NCI-H524 treated with DMSO at 0.1 percent for 48 hours (cell line): ENCODE measurements at regions not wholly inside any gene's neighbourhood (a gene's known extent, or its start where the extent isn't known, plus 50 kb on each side); places are given as distances from the start of the nearest gene placed in this dataset.

Experiments used
- DNase-seq: peaks from one replicate; lab custom pipeline; 2025; lab: John Stamatoyannopoulos, UW

DNA sequence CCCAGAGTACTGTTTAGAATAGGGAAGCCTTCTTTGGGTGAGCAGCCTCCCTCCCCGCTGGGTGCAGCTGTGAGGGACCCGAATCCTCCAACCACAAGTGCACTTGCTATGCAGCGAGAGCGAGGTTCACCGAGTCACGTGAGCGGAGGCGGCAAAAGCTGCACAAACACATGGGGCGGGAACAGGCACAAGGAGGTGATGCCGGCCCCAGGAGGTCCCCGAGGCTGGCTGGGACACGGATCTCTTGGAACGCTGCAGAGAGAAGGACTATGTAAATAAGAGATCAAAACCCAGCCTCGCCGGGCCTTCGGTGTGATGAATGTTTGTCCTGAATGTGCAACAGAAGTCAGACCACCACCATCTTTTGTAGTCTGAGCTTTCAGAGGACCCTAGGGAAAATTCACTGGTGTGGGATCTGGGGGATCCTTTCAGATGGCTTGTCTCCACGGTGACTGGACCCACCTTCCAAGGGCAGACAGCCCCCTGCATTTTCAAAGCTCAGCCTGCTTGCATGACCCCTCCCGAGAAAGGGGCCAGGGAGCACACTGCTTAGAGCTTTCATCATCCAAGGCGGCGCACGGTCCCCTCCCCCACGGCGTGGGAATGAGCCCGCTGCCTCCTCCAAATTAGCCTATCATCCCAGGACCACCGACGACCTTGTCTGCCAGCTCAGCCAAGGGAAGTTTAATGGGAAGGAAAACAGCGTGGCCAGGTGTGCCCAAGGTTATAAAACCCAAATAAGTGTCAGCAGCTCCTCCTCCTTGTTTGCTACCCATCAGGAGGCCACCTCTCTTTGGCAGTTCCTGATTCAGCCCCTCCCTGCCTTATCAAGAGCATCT is 327.7 kb downstream of the CXCL12 start:
- DNase-seq: no peak

- DNase-seq: no peak
Observed at GRCh38 chr10:44056206-44056605, 328.7 kb downstream of the CXCL12 start.

DNA sequence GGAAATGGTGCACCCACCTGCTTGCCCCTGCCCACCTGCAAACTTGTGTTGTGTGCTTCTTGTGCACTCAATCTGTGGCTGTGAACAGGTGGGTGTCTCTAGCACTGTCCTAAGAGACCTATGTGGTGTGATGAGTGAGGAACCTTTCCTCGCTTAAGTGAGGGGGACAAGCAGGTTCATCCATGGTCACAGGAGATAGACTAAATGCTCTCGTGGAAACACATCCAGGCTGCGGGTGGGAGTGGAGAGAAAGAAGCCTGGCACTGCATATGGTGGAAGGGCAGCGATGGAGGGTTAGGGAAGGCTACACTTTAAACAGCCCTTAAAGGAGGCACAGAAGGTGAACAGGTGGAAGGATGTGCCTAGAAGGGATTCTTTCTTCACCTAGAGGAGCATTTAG is 330.9 kb downstream of the CXCL12 start:
- DNase-seq: no peak

- no peak for DNase-seq
Observed at GRCh38 chr10:44053391-44053790, 331.5 kb downstream of the CXCL12 start.

- DNase-seq: no peak
Observed at GRCh38 chr10:44051584-44052385, 333.1 kb downstream of the CXCL12 start.

DNA sequence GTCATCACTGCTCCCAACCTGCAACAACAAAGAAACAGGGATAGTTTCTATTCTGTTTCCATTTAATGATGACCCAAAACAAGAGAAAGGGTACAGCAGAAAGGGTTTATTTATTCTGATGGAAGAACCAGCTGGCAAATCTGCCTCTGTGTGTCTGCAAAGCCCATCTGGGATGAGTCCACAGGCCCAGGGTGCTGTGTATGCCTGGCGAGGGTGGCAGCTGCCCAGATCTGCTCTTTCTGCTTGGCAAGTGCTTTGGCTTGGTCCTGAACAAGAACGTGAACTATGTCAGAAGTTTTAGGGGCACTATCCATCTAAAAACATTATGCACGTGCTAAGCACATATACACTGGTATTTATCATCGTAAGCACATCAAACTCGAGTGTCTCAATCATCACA is 333.8 kb downstream of the CXCL12 start:
- no peak for DNase-seq

GRCh38 chr10:44049301-44050015 is 335.4 kb downstream of the CXCL12 start:
- no peak for DNase-seq

DNA sequence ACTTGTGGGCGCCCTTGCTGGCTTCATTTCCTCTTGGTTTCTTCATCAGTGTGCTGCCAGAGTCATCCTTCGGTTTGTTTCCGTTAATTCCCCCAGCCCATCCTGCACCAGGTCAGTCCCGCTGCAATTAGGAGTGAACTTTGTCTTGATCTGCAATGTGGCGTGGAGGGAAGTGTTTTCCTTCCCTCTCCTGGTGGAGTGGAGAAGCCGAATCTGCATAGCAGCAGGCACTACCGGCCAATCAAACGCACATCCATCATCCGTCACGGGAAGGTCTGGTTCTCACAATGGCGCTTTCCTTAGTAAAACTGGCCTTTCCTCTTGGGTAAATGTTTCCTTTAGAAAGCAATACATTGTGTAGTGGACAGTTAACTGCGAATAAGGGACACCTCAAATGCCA is 337.5 kb downstream of the CXCL12 start:
- DNase-seq: no peak

- no peak for DNase-seq
Observed at GRCh38 chr10:44046605-44047004, 338.3 kb downstream of the CXCL12 start.

- DNase-seq: peak; percentile 1
Observed at GRCh38 chr10:44045020-44045419, 339.9 kb downstream of the CXCL12 start.

DNA sequence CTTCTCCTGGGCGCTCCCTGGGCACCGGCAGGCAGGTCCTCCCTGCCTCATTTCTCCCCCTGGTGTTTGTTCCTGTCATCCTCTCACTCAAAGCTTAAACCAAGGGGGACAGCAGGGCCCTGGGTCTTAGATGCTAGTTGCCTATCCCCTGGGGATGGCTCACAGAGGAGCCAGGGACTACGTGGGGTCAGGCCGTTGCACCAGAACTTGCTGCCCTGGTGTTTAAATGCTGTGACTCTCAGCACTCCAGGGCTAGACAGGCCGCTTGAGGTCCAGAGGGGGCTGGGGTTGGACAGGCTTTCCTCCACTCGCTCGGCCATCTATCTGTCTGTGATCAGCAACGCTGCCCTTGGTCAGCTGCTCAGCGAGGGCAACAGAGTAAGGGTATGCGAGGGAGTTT is 340.3 kb downstream of the CXCL12 start:
- DNase-seq: no peak

- DNase-seq: no peak
Observed at GRCh38 chr10:44043646-44044375, 341.1 kb downstream of the CXCL12 start.

DNA sequence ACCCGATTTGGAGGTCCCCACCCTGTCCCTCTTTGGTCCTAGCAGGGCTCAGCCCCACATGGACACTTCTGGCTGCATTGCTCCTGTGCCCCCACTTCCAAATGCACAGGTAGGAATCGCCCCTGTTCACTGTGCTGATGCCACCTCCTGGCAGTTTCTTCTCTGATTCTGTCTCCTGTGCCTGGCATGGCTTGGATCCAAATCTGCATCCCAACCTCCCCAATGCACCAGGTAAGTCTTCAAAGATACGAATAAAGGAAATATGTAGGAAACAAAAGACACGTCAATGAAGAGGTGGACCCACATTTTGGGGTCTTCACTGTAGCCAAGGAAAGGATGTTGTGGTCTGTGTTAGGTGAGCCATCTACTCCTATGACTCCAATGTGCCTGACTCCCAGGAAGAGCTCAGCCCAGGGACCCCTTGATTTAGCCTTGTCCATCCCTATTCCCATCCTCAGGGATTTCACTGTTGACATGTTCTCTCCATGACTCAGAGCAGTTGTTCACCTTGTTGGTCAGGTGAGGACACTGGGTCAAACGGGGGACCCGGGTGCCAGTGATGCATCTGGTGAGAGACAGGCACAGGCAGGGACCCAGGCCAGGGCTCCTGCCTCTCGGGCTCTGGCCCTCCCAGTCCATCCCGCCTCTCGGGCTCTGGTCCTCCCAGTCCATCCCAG is 341.8 kb downstream of the CXCL12 start:
- no peak for DNase-seq

- no peak for DNase-seq
Observed at GRCh38 chr10:44042075-44042770, 342.7 kb downstream of the CXCL12 start.

- DNase-seq: no peak
Observed at GRCh38 chr10:44039599-44039998, 345.3 kb downstream of the CXCL12 start.

GRCh38 chr10:44036425-44036824 is 348.5 kb downstream of the CXCL12 start:
- DNase-seq: no peak

GRCh38 chr10:44035474-44036197 is 349.3 kb downstream of the CXCL12 start:
- no peak for DNase-seq

- no peak for DNase-seq
Observed at GRCh38 chr10:44034946-44035345, 350.0 kb downstream of the CXCL12 start.

GRCh38 chr10:44033008-44033407 is 351.9 kb downstream of the CXCL12 start:
- DNase-seq: no peak

- no peak for DNase-seq
Observed at GRCh38 chr10:44032216-44032615, 352.7 kb downstream of the CXCL12 start.
